ENCODE measurements at regions not wholly inside any gene's neighbourhood (a gene's known extent, or its start where the extent isn't known, plus 50 kb on each side); places are given as distances from the start of the nearest gene placed in this dataset.

DNA sequence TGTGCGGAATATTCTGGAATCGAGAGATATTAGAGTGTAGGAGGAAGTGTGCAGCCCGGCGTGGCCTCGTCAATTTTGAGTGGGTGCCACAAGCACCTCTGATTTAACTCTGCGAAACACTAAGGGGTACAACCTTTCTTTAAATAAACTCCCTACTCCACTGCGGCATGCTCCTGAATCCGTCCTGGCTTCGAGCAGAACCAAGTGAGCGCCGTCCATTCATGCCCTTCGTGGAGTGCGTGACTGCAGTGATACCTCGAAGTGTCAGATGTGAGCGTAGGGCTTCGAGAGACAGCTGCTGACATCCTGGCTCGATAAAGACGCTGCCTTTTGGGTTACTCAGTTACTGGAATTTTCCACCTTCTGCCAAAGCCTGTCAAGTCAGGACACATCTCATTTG lies 128.8 kb downstream of the FOXL1 start:
- H3K27ac ChIP-seq: no peak overlapping the region
- no peak overlapping the region for H3K4me3 ChIP-seq
- DNase-seq (ENCODE audit: low spot score): no peak
- no peaks in the 10 kb centered on the region for H3K36me3 ChIP-seq
- no peaks in the 10 kb centered on the region for H3K27me3 ChIP-seq
- no peaks in the 10 kb centered on the region for H3K4me1 ChIP-seq
- TF ChIP-seq, protein P1, sequence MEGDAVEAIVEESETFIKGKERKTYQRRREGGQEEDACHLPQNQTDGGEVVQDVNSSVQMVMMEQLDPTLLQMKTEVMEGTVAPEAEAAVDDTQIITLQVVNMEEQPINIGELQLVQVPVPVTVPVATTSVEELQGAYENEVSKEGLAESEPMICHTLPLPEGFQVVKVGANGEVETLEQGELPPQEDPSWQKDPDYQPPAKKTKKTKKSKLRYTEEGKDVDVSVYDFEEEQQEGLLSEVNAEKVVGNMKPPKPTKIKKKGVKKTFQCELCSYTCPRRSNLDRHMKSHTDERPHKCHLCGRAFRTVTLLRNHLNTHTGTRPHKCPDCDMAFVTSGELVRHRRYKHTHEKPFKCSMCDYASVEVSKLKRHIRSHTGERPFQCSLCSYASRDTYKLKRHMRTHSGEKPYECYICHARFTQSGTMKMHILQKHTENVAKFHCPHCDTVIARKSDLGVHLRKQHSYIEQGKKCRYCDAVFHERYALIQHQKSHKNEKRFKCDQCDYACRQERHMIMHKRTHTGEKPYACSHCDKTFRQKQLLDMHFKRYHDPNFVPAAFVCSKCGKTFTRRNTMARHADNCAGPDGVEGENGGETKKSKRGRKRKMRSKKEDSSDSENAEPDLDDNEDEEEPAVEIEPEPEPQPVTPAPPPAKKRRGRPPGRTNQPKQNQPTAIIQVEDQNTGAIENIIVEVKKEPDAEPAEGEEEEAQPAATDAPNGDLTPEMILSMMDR (IDR thresholded peaks at IDR 0.05): no peak
- H3K9me3 ChIP-seq: no peaks in the 10 kb centered on the region

DNA sequence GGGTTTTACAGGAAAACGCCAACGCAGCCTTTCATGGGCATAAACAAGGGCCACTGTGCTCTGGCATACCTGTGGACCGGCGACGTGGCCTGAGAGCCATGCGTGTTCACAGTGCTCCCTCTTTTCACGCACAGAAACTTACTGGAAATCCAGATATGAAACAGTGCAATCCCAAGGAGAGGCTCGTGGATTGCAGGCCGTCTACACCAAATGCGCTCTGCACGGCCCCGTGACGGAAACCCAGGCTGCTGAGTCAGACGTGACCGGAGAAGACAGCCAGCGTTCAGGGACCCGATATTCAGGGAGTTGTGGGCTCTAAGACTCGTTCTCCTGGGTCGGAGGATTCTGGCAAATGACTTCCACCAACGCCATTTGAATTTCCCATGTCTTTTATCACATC lies 129.2 kb downstream of the FOXL1 start:
- Histone ChIP-seq H3K4me1 (no peaks in the 10 kb centered on the region), H3K36me3 (no peaks in the 10 kb centered on the region), H3K27me3 (no peaks in the 10 kb centered on the region), H3K9me3 (no peaks in the 10 kb centered on the region), H3K27ac (no peak overlapping the region), H3K4me3 (no peak overlapping the region)
- no peak for DNase-seq (ENCODE audit: low spot score)
- TF ChIP-seq, protein P1 (IDR thresholded peaks at IDR 0.05): no peak

DNA sequence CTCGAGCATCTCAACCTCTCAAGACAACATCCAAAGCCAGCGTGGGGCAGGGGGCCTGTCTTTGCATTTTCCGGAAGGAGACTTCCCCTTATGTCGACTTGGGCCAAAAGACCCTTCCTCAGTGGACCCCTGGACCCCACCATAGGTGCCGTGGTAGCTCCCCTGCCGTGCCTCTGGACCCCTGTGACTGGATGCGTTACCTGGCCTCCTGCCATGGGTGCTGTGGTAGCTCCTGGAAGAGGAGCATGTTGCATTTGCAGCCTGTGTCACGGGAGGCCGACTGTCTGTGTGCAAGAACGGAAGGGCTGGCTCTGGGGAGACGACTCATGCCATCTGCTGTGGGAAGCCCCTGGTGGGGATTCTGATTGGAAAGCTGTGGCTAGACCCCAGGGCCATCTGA lies 130.1 kb downstream of the FOXL1 start:
- Histone ChIP-seq H3K27ac (no peak overlapping the region), H3K27me3 (no peaks in the 10 kb centered on the region), H3K9me3 (no peaks in the 10 kb centered on the region), H3K4me1 (no peaks in the 10 kb centered on the region), H3K36me3 (no peaks in the 10 kb centered on the region), H3K4me3 (no peak overlapping the region)
- TF ChIP-seq, protein P1 (IDR thresholded peaks at IDR 0.05): no peak
- DNase-seq (ENCODE audit: low spot score): no peak

DNA sequence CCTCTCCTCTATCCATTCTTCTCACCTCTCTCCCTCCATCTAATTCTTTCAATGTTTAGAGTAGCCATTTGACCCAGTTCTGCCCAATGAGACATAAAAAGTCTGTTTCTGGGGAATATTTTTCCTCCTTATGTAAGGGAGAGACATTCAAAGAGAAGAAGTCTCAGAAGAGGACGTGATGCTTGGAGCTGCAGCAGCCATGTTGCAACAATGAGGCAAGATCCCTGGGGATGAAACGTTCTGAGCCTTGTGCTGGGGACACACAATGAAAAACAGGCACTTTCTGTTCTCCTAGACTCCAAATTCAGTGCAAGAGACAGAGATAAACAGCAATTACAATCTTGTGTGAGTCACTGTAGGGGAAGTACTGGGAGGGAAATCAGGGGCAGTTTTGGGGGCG lies 130.8 kb downstream of the FOXL1 start:
- no peak for DNase-seq (ENCODE audit: low spot score)
- Histone ChIP-seq H3K27me3 (no peaks in the 10 kb centered on the region), H3K4me3 (no peak overlapping the region), H3K9me3 (no peaks in the 10 kb centered on the region), H3K4me1 (no peaks in the 10 kb centered on the region), H3K36me3 (no peaks in the 10 kb centered on the region), H3K27ac (no peak overlapping the region)
- TF ChIP-seq, protein P1 (IDR thresholded peaks at IDR 0.05): no peak

DNA sequence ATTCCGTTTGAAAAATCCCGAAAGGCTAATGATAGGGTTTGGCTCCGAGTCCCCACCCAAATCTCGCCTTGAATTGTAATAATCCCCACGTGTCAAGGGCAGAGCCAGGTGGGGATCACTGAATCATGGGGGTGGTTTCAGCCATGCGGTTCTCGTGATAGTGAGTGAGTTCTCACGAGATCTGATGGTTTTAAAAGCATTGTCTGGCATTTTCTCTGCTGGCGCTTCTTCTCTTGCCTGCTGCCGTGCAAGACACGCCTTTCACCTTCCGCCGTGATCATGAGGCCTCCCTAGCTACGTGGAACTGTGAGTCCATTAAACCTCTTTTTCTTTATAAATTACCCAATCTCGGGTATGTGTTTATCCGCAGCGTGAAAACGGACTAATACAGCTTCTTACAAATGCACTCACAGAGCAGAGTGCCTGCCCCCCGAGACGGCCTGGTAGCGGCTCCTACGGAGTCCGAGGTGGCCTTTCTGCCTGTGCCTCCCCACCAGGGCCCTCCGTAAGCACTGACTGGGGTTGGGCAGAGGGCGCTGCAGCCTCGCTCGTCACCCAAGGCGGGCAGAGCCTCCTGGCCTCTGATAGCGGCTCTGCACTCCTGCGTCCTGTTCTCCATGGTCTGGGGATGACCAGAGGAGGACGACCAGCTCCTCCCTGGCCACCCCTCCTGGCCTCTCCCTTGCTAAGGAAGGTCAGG lies 131.7 kb downstream of the FOXL1 start:
- TF ChIP-seq, protein P1 (IDR thresholded peaks at IDR 0.05): no peak
- no peaks in the 10 kb centered on the region for H3K27me3 ChIP-seq
- no peak overlapping the region for H3K27ac ChIP-seq
- no peaks in the 10 kb centered on the region for H3K4me1 ChIP-seq
- H3K4me3 ChIP-seq: no peak overlapping the region
- no peaks in the 10 kb centered on the region for H3K36me3 ChIP-seq
- H3K9me3 ChIP-seq: no peaks in the 10 kb centered on the region
- DNase-seq (ENCODE audit: low spot score): no peak

DNA sequence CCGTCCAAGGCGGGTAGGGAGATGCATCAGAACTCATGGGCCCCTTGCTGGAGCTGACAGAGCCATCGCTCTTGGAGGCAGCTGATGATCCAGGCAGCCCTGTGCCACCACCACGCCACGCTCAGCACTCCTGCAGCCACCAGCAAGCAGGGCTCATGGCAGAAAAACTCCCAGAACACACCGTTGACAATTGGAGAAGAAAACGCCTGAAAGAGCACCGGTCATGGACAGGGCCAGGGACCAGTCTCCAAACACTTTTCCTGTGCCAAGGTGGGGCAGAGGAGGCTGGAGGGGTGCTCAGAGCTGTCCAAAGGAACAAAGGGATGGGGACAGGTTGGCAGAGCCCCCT lies 132.2 kb downstream of the FOXL1 start:
- H3K4me1 ChIP-seq: no peaks in the 10 kb centered on the region
- H3K27ac ChIP-seq: no peak overlapping the region
- no peak overlapping the region for H3K4me3 ChIP-seq
- no peaks in the 10 kb centered on the region for H3K36me3 ChIP-seq
- H3K9me3 ChIP-seq: no peaks in the 10 kb centered on the region
- no peak for DNase-seq (ENCODE audit: low spot score)
- no peaks in the 10 kb centered on the region for H3K27me3 ChIP-seq
- TF ChIP-seq, protein P1 (IDR thresholded peaks at IDR 0.05): no peak
